Naive B cell (primary cell): ENCODE measurements at regions not wholly inside any gene's neighbourhood (a gene's known extent, or its start where the extent isn't known, plus 50 kb on each side); places are given as distances from the start of the nearest gene placed in this dataset.
A peak's percentile ranks its signal among the peaks of the same experiment; 100 is the strongest.
"Not testable (repeated sequence)": the region's sequence is repeated elsewhere in the genome, so short reads cannot be mapped to it uniquely, and the experiment has no call there.

Experiments used
- ATAC-seq, 2 donors: fragments of 150-1000 bp; cut with Tn5 transposase; 2 replicates each; pipeline ENCODE4 v1.10.0; 2021; ENCODE audit warnings: low read depth in 2 of 2, mild to moderate bottlenecking in 2 of 2, moderate library complexity in 2 of 2
- DNase-seq: peaks from one replicate; pipeline ENCODE4 v3.0.0; 2022
- H3K27ac Mint-ChIP-seq, 6 donors: one replicate each; pipeline ENCODE4 v1.8.0; 2020 to 2022; ENCODE audit warnings: mild to moderate bottlenecking in 6 of 6, mixed read lengths in 6 of 6, moderate library complexity in 5 of 6, inconsistent platforms in 2 of 6
- H3K27me3 Mint-ChIP-seq, 3 donors: one replicate each; pipeline ENCODE4 v1.8.0; 2021 to 2022; ENCODE audit warnings: mixed read lengths in 3 of 3, mild to moderate bottlenecking in 1 of 3
- H3K36me3 Mint-ChIP-seq, 2 donors: one replicate each; pipeline ENCODE4 v1.8.0; 2020 to 2022; ENCODE audit warnings: mixed read lengths in 2 of 2, inconsistent platforms in 1 of 2, mild to moderate bottlenecking in 1 of 2
- H3K4me1 Mint-ChIP-seq, 3 donors: one replicate each; pipeline ENCODE4 v1.8.0; 2020 to 2022; ENCODE audit warnings: mixed read lengths in 3 of 3, inconsistent platforms in 1 of 3, mild to moderate bottlenecking in 1 of 3, moderate library complexity in 1 of 3
- H3K4me3 Mint-ChIP-seq, 8 donors: one replicate each; pipeline ENCODE4 v1.8.0; 2020 to 2022; ENCODE audit warnings: mild to moderate bottlenecking in 8 of 8, mixed read lengths in 8 of 8, moderate library complexity in 8 of 8, inconsistent platforms in 2 of 8
- H3K9me3 Mint-ChIP-seq, 7 donors: one replicate each; pipeline ENCODE4 v1.8.0; 2020 to 2022; ENCODE audit warnings: mixed read lengths in 7 of 7, mild to moderate bottlenecking in 5 of 7, inconsistent platforms in 2 of 7, moderate library complexity in 1 of 7

DNA sequence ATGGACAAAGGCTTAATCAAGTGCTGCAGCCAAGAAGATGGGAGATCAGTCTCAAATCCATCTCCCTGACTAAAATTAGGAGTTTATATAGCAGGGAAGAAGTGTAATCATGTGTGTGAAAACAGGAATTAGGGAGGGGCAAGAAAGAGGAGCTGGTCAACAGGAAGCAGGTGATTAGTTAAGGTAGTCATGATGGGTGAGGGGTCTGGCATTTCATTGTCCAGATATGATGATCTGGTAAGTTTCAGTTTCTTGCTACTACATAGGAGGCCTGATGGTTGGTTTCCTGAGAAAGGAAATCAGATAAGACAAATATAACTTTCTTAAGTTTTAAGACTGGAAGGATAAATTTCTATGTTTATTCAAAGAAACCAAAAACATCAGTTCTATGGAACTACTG lies 455.6 kb upstream of the GRAMD2B start:
- DNase-seq: no peak
- no peaks in the 10 kb centered on the region for H3K36me3 Mint-ChIP-seq
- no peaks in the 10 kb centered on the region for H3K4me1 Mint-ChIP-seq
- no peak overlapping the region for H3K27ac Mint-ChIP-seq
- H3K4me3 Mint-ChIP-seq: no peak overlapping the region
- ATAC-seq: no peak
- H3K9me3 Mint-ChIP-seq: peaks cover 0 to 3% (median 0%) of the 10 kb centered on the region in 7 donors
- H3K27me3 Mint-ChIP-seq: peaks cover 2 to 25% (median 7%) of the 10 kb centered on the region in 3 donors

DNA sequence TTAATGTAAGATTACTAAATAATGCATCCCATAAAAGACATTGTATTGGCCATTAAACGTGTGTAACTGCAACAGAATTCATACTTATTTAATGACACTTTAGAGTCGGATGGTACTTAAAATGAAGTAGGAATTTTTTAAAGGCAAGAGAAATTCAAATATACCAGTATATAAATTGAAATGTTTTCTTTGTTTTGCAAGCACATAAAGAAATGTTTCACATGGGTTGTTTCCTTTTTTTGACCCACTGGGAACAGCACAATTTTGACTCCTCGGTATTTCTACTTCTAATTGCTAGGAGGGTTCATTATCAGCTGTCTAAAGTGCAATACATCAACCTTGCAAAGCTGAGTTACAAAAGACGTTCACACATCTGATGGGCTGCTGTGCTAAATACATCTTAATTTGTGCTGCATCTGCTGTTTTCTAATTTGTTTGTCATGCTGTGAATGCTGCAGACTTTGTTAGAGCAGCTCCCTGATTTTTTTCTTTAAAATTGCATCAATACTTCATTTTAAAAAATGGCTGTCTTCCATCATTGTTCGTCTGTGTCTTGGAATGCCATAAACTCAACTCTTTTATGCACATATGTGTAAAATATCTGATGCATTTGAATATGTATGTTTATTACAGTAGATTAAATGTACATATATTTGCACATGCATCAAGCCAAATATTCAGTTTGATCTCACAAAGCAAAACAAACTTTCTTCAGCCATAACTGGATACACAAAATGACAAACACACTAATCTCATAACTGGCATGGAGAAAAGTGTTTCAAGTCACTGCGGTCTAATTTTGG lies 454.0 kb upstream of the GRAMD2B start:
- H3K4me3 Mint-ChIP-seq: no peak overlapping the region
- no peaks in the 10 kb centered on the region for H3K4me1 Mint-ChIP-seq
- ATAC-seq: no peak

DNA sequence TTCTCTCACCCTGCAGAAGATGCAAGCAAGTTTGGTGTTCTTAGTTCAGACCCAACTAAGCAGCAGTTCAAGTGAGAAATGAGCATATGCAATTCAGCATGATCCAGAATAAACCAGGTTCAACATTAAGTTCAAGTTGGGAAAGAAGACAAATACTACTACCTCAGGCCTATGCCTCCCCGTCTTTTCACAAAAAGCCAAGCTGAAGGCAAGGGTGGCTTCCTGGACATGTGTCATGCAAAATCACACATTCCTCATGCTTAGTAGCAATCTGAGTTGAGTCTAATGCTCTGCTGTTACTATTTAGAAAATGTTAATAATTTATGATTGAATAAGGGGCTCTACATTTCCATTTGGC lies 453.4 kb upstream of the GRAMD2B start:
- ATAC-seq (no peak), DNase-seq (no peak)
- Mint-ChIP-seq H3K9me3 (peaks cover 0 to 3% (median 0%) of the 10 kb centered on the region in 7 donors), H3K4me1 (no peaks in the 10 kb centered on the region), H3K27me3 (peaks cover 8 to 15% (median 11%) of the 10 kb centered on the region in 3 donors), H3K4me3 (no peak overlapping the region), H3K27ac (peak overlapping the region in 1 of 6 donors; percentile 33), H3K36me3 (no peaks in the 10 kb centered on the region)

More for the DNA sequence above, 454.0 kb upstream of the GRAMD2B start:
- peaks cover 7 to 21% (median 8%) of the 10 kb centered on the region in 3 donors for H3K27me3 Mint-ChIP-seq
- no peaks in the 10 kb centered on the region for H3K36me3 Mint-ChIP-seq
- peaks cover 0 to 3% (median 0%) of the 10 kb centered on the region in 7 donors for H3K9me3 Mint-ChIP-seq
- no peak for DNase-seq
- H3K27ac Mint-ChIP-seq: no peak overlapping the region

DNA sequence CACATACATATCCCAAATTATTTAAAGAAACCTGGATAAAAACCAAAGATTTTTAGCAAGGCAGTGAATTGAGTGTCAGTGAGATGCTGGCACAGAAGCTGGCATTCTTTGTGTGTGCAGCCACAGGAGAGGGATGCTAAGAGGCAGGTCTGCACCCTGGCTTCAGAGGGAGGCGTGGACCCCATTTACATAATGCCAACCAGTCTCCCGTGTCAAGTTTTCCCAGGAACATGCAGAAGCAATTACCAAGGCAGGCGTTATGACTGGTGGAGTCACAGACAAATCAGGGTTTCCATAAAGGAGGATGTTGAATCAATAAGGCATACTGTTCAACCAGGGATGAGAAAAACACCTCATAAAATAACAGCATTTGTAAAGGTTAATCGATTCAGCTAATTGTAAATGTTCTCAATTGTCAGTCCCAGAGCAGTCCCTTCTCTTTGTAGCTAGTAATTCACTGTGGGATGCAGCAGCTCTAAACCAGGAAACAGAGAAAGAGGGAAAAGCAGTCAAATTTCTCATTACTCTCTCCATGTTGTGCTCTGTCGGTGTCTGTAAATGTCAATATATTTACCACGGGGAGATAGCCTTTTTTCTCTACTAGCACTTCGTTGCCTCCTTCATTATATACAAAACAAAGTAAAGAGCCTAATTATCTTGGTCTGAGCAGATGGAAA lies 452.4 kb upstream of the GRAMD2B start:
- H3K4me3 Mint-ChIP-seq: no peak overlapping the region
- ATAC-seq: no peak
- H3K27ac Mint-ChIP-seq: no peak overlapping the region
- DNase-seq: no peak
- H3K9me3 Mint-ChIP-seq: peaks cover 0 to 3% (median 0%) of the 10 kb centered on the region in 7 donors
- H3K4me1 Mint-ChIP-seq: no peaks in the 10 kb centered on the region
- no peaks in the 10 kb centered on the region for H3K36me3 Mint-ChIP-seq
- peaks cover 8 to 13% (median 10%) of the 10 kb centered on the region in 3 donors for H3K27me3 Mint-ChIP-seq

DNA sequence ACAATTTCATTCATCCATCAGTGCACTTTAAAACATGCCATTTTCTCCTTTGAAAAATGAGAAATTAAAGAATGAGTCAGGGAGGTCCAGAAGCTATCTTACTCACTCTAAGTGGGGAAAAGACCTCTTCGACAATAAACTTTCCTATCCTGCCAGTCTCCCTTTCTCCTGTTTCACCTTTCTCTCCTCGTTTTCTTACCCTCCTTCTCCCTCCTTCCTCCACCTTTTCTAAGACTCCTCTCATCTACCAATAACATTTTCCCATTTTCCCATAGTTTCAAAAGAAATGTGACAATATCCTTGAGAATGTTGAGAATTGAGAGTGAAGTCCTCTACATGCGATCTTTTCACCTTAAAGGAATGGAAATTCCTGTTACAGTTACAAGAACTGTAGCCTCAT lies 450.5 kb upstream of the GRAMD2B start:
- Mint-ChIP-seq H3K27me3 (peaks cover 3 to 13% (median 8%) of the 10 kb centered on the region in 3 donors), H3K36me3 (no peaks in the 10 kb centered on the region), H3K9me3 (peaks cover 0 to 3% (median 0%) of the 10 kb centered on the region in 7 donors), H3K4me1 (no peaks in the 10 kb centered on the region), H3K4me3 (no peak overlapping the region), H3K27ac (no peak overlapping the region)
- ATAC-seq (no peak), DNase-seq (no peak)

DNA sequence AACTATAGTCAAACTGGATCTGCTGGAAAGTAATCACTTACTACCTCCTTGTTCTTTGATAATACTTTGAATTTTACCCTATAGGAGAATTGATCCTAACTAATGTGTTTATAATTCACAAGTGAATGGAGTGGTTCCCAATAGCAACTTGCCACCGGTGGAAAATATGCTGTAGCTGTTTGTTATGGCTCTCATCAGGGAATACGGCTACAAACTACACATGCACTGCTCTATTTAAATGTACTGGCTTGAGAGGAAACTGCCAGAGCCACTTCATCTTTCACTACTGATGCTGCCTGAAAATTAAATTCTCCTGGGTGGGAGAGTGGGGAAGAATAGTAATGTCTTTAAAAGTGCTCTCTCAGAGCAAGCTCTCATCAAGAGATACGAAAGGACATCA lies 448.5 kb upstream of the GRAMD2B start:
- Mint-ChIP-seq H3K27me3 (peaks cover 3 to 13% (median 8%) of the 10 kb centered on the region in 3 donors), H3K36me3 (no peaks in the 10 kb centered on the region), H3K4me1 (no peaks in the 10 kb centered on the region), H3K27ac (no peak overlapping the region), H3K9me3 (peaks cover 0 to 3% (median 0%) of the 10 kb centered on the region in 7 donors), H3K4me3 (no peak overlapping the region)
- DNase-seq (no peak), ATAC-seq (no peak)

DNA sequence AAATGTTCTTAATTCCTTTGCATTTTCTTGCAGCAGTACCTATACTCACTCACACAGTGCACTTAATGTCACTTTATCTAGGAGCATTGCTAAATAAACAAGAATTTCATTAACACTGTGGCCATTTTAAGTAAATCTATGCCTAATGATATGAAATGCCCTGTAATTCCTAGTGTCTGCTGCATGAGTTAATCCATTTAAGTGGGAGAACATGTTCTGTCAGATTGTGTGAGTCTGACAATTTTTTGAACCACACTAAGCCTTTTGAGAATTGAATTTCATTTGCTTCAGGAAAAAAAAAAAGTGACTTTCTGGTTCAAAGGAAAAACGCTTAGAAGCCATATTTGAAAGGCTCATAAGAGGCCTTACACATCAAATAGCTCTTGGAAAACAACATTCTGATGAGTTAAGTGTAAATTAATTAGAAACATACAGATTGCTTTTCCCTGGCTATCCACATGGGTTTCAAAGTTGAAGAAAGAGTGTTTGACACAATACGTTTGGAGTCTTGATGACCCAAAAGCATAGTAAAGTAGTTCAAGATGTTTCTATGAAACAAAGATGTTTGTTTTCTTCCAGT lies 446.7 kb upstream of the GRAMD2B start:
- H3K27me3 Mint-ChIP-seq: peaks cover 3 to 8% (median 6%) of the 10 kb centered on the region in 3 donors
- no peaks in the 10 kb centered on the region for H3K4me1 Mint-ChIP-seq
- H3K9me3 Mint-ChIP-seq: no peaks in the 10 kb centered on the region
- no peak for ATAC-seq
- H3K36me3 Mint-ChIP-seq: no peaks in the 10 kb centered on the region
- H3K4me3 Mint-ChIP-seq: no peak overlapping the region
- no peak overlapping the region for H3K27ac Mint-ChIP-seq
- no peak for DNase-seq

DNA sequence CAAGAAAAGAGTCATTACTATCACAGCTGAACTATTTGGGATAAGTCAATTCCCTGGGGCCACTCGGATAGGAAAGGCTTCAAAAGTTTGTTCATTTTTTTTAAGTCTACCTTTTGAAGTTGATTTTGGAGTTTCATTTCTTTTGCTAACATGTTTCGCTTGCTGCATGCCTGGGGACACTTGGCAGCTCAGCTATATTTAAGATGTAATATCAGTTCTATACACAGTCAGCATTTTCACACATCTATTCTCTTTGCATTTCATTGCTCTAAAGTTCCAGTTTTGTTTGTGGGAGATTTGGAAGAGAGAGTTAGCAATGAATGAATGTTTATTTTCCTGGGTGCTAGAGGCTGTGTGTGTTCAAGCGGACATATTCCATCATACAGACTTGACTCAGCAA lies 445.2 kb upstream of the GRAMD2B start:
- Mint-ChIP-seq H3K4me3 (no peak overlapping the region), H3K36me3 (no peaks in the 10 kb centered on the region), H3K27me3 (peaks cover 0 to 6% (median 1%) of the 10 kb centered on the region in 3 donors), H3K4me1 (no peaks in the 10 kb centered on the region), H3K27ac (no peak overlapping the region), H3K9me3 (no peaks in the 10 kb centered on the region)
- DNase-seq (no peak), ATAC-seq (no peak)

DNA sequence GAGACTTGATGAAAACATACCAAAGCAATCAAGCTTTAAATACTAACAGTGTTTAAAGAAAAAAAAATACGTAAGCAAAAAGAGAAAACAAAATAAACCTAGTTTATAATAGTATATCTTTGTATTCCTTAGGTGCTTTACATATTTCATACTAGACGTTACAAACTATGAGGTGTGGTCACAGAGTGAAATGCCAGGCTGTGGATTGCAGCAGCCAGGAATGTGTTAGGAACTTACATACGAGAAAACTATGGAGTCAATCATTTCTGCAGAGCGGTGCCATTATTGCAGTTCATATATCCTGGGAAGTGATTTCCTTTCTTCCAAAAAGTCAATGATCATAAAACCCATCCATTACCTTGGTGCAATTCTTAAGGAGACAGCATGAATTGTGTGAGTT lies 443.6 kb upstream of the GRAMD2B start:
- DNase-seq (no peak), ATAC-seq (no peak)
- H3K27me3 Mint-ChIP-seq: peaks cover 0 to 4% (median 0%) of the 10 kb centered on the region in 3 donors
- H3K27ac Mint-ChIP-seq: no peak overlapping the region
- H3K36me3 Mint-ChIP-seq: no peaks in the 10 kb centered on the region
- no peak overlapping the region for H3K4me3 Mint-ChIP-seq
- no peaks in the 10 kb centered on the region for H3K4me1 Mint-ChIP-seq
- peaks cover 0 to 3% (median 0%) of the 10 kb centered on the region in 7 donors for H3K9me3 Mint-ChIP-seq

DNA sequence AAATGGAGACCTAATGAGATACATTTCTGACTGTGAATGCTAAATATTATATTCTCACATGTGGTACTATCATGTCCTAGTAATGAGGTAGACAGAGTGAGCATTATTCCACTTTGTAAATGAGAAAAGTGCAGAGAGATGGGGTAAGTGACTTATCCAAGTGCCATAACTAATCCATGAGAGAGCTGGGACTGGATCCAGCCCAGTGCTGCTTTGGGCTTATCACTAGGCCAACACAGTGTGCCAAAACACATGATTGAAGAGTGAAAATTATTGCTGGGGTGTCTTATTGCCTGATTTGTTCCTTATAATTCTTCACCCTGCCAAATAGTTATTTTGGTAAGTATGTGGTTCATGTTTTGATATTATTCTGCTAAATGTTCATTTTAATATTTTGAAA lies 442.2 kb upstream of the GRAMD2B start:
- Mint-ChIP-seq H3K27me3 (no peaks in the 10 kb centered on the region), H3K9me3 (peaks cover 0 to 6% (median 0%) of the 10 kb centered on the region in 7 donors), H3K27ac (no peak overlapping the region), H3K4me3 (no peak overlapping the region), H3K36me3 (no peaks in the 10 kb centered on the region), H3K4me1 (no peaks in the 10 kb centered on the region)
- ATAC-seq: no peak
- DNase-seq: no peak

DNA sequence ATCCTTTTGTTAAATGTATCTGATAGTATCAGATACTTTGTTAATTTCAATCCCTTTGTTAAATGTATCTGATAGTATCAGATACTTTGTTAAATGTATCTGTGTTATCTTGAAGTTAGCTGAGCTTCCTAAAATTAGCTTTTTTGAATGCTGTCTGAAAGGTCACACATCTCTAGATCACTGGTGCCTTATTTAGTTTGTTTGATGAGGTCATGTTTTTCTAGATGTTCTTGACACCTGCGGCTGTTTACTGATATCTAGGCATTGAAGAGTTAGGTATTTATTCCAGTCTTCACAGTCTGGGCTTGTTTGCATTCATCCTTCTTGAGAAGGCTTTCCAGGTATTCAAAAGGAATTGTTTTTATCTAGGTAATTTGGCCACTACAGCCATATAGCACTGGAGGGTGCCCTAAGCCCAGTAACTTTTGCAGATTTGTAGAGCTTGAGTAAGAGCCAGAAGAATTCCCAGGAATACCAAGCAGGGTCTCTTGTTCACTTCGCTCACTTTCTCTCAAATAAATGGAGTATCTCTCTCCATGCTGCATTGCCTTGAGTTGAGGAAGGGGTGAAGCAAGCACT lies 435.4 kb upstream of the GRAMD2B start:
- DNase-seq: no peak
- Mint-ChIP-seq H3K4me1 (no peaks in the 10 kb centered on the region), H3K36me3 (no peaks in the 10 kb centered on the region), H3K9me3 (peaks cover 0 to 6% (median 0%) of the 10 kb centered on the region in 7 donors), H3K4me3 (no peak overlapping the region), H3K27ac (no peak overlapping the region), H3K27me3 (peaks cover 0 to 19% (median 4%) of the 10 kb centered on the region in 3 donors)
- ATAC-seq: no peak

DNA sequence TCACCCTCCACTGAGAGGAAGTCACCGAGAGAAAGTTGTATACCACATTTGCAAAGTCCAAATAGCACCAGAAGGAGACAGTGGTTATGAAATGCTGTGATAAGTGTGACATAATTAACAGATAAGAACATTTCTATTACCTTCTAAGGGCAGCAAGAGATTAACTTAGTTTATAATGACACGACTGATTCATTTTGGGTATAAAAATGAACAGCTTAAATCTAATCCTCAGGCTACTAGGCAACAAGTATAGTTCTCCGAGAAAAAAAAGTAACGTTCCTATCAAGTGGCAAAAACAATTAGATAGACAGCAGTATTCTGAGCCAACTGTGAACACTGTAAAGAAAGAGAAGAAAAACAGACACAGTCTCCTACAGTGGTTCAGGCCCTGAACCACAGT lies 431.2 kb upstream of the GRAMD2B start:
- Mint-ChIP-seq H3K27ac (no peak overlapping the region), H3K4me3 (no peak overlapping the region), H3K27me3 (peaks cover 0 to 18% (median 4%) of the 10 kb centered on the region in 3 donors), H3K9me3 (peaks cover 0 to 7% (median 0%) of the 10 kb centered on the region in 7 donors), H3K4me1 (no peaks in the 10 kb centered on the region), H3K36me3 (no peaks in the 10 kb centered on the region)
- ATAC-seq: no peak
- DNase-seq: no peak

DNA sequence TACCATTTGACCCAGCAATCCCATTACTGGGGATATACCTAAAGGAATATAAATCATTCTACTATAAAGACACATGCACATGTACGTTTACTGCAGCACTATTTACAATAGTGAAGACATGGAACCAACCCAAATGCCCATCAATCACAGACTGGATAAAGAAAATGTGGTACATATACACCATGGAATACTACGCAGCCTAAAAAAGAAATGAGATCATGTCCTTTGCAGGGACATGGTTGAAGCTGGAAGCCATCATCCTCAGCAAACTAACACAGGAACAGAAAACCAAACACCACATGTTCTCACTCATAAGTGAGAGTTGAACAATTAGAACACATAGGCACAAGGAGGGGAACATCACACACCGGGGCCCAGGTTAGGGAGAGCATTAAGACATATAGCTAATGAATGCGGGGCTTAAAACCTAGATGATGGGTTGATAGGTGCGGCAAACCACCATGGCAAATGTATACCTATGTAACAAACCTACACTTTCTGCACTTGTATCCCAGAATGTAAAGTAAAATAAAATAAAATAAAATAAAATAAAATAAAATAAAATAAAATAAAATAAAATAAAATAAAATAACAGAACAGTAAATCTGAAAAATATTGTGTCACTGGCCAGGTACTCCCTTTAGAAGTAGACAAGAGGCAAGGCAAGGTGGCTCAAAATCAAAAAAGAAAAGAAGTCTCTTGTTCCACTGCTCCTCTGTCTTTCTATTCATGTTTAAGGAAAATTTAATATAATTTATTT lies 423.8 kb upstream of the GRAMD2B start:
- not testable (repeated sequence) for H3K4me3 Mint-ChIP-seq, H3K36me3 Mint-ChIP-seq, H3K4me1 Mint-ChIP-seq, DNase-seq, H3K27me3 Mint-ChIP-seq, H3K9me3 Mint-ChIP-seq, ATAC-seq, H3K27ac Mint-ChIP-seq
